HFF-Myc (cell line): ENCODE measurements at regions not wholly inside any gene's neighbourhood (a gene's known extent, or its start where the extent isn't known, plus 50 kb on each side); places are given as distances from the start of the nearest gene placed in this dataset.

ENCODE experiments used
- DNase-seq: peaks from one replicate; pipeline ENCODE4 v3.0.0-alpha.2; 2011; ENCODE audit warnings: low read depth; ENCODE audit errors: extremely low read depth
- H3K4me3 ChIP-seq: replicated peaks from 2 replicates; pipeline ENCODE4 v1.5.1; 2011; ENCODE audit warnings: low read depth, mild to moderate bottlenecking, control low read depth, low read length
- TF ChIP-seq, protein P1 (sequence below): IDR thresholded peaks from 2 replicates; pipeline ENCODE4 v1.5.1; 2012; ENCODE audit warnings: mild to moderate bottlenecking, low read depth, low read length, control low read depth; ENCODE audit errors: missing control alignments

DNA sequence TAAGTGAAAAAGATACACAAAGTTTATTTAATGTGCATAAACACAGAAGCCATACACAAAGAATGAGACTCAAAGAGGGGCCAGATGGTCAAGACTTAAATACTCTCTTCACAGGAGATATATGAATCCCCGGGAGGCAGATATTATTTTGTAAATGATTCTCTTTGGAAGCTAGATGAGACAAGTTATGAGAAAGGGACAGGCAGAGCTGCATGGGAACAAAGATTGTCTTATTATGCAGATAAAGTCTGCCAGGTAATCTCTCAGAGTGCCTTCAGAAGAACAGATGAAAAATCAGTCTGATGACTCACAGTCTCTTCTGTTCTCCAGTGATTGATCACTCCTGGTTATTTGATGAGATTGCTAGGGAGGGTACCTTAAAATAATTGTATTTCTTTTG is 89.0 kb downstream of the NAF1 start:
- TF ChIP-seq, protein P1, sequence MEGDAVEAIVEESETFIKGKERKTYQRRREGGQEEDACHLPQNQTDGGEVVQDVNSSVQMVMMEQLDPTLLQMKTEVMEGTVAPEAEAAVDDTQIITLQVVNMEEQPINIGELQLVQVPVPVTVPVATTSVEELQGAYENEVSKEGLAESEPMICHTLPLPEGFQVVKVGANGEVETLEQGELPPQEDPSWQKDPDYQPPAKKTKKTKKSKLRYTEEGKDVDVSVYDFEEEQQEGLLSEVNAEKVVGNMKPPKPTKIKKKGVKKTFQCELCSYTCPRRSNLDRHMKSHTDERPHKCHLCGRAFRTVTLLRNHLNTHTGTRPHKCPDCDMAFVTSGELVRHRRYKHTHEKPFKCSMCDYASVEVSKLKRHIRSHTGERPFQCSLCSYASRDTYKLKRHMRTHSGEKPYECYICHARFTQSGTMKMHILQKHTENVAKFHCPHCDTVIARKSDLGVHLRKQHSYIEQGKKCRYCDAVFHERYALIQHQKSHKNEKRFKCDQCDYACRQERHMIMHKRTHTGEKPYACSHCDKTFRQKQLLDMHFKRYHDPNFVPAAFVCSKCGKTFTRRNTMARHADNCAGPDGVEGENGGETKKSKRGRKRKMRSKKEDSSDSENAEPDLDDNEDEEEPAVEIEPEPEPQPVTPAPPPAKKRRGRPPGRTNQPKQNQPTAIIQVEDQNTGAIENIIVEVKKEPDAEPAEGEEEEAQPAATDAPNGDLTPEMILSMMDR: no peak
- H3K4me3 ChIP-seq: no peak overlapping the region
- DNase-seq: no peak

DNA sequence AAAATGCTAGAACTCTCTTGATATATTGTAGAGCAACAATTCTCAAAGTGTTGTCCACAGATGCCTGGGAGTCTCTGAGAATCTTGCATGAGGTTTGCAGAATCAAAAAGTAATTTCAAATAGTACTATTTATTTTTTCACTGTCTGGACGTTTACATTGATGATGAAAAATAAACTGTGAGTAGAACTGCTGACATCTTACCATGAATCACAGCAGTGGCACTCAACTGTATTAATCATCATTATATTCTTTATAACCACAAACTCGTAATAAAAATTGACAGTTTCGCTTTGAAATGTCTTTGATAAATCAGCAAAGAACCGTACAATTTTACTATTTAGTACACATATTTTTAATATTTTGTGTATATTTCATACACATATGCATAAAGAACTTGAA is 94.5 kb downstream of the NAF1 start:
- no peak overlapping the region for H3K4me3 ChIP-seq
- TF ChIP-seq, protein P1: no peak
- DNase-seq: no peak

GRCh38 chr4:163071308-163071707 is 95.4 kb downstream of the NAF1 start:
- DNase-seq: no peak
- H3K4me3 ChIP-seq: no peak overlapping the region
- TF ChIP-seq, protein P1: no peak

- TF ChIP-seq, protein P1: no peak
- DNase-seq: no peak
- H3K4me3 ChIP-seq: no peak overlapping the region
These were observed 96.7 kb downstream of the NAF1 start for GRCh38 chr4:163070023-163070422.

GRCh38 chr4:163063891-163064290 is 102.8 kb downstream of the NAF1 start:
- no peak overlapping the region for H3K4me3 ChIP-seq
- TF ChIP-seq, protein P1: no peak
- no peak for DNase-seq

GRCh38 chr4:163048447-163048846 is 118.2 kb downstream of the NAF1 start:
- TF ChIP-seq, protein P1: peak; percentile 32
- DNase-seq: no peak
- H3K4me3 ChIP-seq: no peak overlapping the region

DNA sequence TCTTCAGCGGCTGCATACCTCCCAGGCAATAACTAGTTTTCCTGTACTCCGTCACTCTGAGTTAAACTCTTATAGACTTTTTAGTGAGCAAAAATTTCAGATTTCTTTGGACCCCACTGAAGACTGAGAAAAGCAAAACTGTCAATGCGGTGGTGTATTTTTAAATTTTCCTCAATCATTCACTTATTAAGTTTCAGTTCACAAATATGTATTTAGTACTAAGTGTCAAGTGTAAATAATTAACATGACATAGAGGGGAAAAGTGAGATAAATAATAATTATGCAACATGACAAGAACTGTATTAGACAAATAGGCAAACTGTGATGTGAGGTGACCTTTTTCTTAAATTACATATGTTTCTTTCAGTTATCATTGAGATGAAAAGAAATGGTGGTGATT is 124.4 kb downstream of the NAF1 start:
- no peak overlapping the region for H3K4me3 ChIP-seq
- TF ChIP-seq, protein P1: no peak
- no peak for DNase-seq
